ES-I3 (cell line): ENCODE measurements at regions not wholly inside any gene's neighbourhood (a gene's known extent, or its start where the extent isn't known, plus 50 kb on each side); places are given as distances from the start of the nearest gene placed in this dataset.
A peak's percentile ranks its signal among the peaks of the same experiment; 100 is the strongest.

Source experiments
- H3K36me3 ChIP-seq: 2 replicates; pipeline ENCODE4 v1.6.1; 2013; ENCODE audit warnings: mild to moderate bottlenecking, low read length, control low read depth, moderate library complexity; ENCODE audit not compliant: insufficient read depth
- H3K4me1 ChIP-seq: 2 replicates; pipeline ENCODE4 v1.6.1; 2013; ENCODE audit warnings: mild to moderate bottlenecking, control low read depth, low read length; ENCODE audit not compliant: insufficient read depth
- H3K9ac ChIP-seq: 2 replicates; pipeline ENCODE4 v1.6.1; 2013; ENCODE audit warnings: low read depth, mild to moderate bottlenecking, low read length, moderate library complexity
- H3K9me3 ChIP-seq: 2 replicates; pipeline ENCODE4 v1.6.1; 2013; ENCODE audit warnings: mild to moderate bottlenecking, low read length, moderate library complexity; ENCODE audit not compliant: control insufficient read depth, insufficient read depth

GRCh38 chr21:38916214-38916964 is 110.7 kb downstream of the ETS2 start:
- Histone ChIP-seq H3K9ac (no peak overlapping the region), H3K9me3 (no peaks in the 10 kb centered on the region), H3K36me3 (no peaks in the 10 kb centered on the region), H3K4me1 (peaks cover 7% of the 10 kb centered on the region; the same call in 1 of the 2 replicates)

GRCh38 chr21:38915546-38915945 is 109.8 kb downstream of the ETS2 start:
- H3K4me1 ChIP-seq: peaks cover 7% of the 10 kb centered on the region; the same call in 1 of the 2 replicates
- H3K36me3 ChIP-seq: no peaks in the 10 kb centered on the region
- no peaks in the 10 kb centered on the region for H3K9me3 ChIP-seq
- no peak overlapping the region for H3K9ac ChIP-seq

- Histone ChIP-seq H3K36me3 (no peaks in the 10 kb centered on the region), H3K4me1 (peaks cover 7% of the 10 kb centered on the region; the same call in 1 of the 2 replicates), H3K9me3 (no peaks in the 10 kb centered on the region), H3K9ac (no peak overlapping the region)
Observed at GRCh38 chr21:38914528-38915293, 109.0 kb downstream of the ETS2 start.

GRCh38 chr21:38913893-38914527 is 108.3 kb downstream of the ETS2 start:
- Histone ChIP-seq H3K4me1 (peaks cover 13% of the 10 kb centered on the region), H3K9ac (no peak overlapping the region), H3K36me3 (no peaks in the 10 kb centered on the region)

DNA sequence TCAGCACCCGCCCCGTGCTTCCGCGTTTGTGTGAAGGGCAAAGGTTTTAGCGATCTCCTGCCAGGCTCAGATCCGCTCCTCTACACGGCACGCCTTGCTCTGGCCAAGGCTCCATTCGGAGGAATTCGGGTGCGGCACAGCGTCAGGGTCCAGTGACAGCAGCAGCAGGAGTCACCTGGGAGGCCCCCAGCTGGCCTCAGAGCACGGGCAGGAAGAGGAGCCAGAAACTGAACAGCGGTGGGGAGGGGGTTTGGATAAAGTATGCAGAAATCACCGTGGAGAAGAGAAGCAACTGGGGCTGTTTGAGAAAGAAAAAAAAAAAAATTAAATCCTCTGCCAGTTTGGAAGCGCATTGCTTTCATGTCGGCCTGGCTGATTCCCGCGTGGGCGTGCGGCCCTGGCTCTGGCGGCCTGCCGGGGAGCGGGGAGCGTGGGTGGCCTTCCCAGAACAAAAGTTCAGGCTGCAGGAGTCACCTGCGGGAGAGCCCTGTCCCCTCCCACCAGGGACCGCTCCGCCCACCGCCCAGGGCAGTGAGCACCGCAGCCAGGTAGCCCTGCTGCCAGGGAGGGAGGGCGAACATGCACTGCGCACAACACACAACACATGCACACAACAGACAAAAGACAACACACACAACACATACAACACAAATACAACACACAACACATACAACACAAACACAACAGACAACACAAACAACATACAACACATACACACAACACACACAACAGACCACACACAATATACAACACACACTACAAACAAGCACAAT is 107.6 kb downstream of the ETS2 start:
- peaks cover 13% of the 10 kb centered on the region for H3K4me1 ChIP-seq
- peak overlapping the region; percentile 53 for H3K9ac ChIP-seq
- H3K36me3 ChIP-seq: no peaks in the 10 kb centered on the region
- H3K9me3 ChIP-seq: no peaks in the 10 kb centered on the region

More at GRCh38 chr21:38913893-38914527, 108.3 kb downstream of the ETS2 start:
- H3K9me3 ChIP-seq: no peaks in the 10 kb centered on the region

DNA sequence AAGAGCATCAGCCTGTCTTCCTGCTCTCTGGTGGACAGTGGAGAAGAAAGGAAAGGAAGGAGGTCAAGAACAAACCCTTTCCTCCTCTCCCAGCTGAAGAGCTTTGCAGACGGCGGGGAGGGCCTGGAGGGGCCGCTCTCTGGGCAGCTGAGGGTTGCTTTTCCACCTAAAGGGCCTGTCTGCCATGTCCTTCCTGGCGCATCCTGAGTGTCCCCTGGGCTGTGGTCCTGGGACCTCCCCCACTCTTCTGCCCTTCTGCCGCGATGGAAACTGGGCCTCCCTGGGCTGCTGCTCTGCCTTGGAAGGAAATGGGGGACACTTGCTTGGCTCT is 107.0 kb downstream of the ETS2 start:
- H3K9me3 ChIP-seq: no peaks in the 10 kb centered on the region
- H3K9ac ChIP-seq: peak overlapping the region; percentile 53
- H3K36me3 ChIP-seq: no peaks in the 10 kb centered on the region
- H3K4me1 ChIP-seq: peaks cover 13% of the 10 kb centered on the region

GRCh38 chr21:38912102-38912629 is 106.4 kb downstream of the ETS2 start:
- Histone ChIP-seq H3K9me3 (no peaks in the 10 kb centered on the region), H3K36me3 (no peaks in the 10 kb centered on the region), H3K4me1 (peaks cover 13% of the 10 kb centered on the region), H3K9ac (no peak overlapping the region)

GRCh38 chr21:38911484-38912101 is 105.9 kb downstream of the ETS2 start:
- no peak overlapping the region for H3K9ac ChIP-seq
- H3K36me3 ChIP-seq: no peaks in the 10 kb centered on the region
- H3K4me1 ChIP-seq: peaks cover 13% of the 10 kb centered on the region
- H3K9me3 ChIP-seq: no peaks in the 10 kb centered on the region

GRCh38 chr21:38910390-38911067 is 104.8 kb downstream of the ETS2 start:
- Histone ChIP-seq H3K36me3 (no peaks in the 10 kb centered on the region), H3K4me1 (peaks cover 13% of the 10 kb centered on the region), H3K9ac (no peak overlapping the region), H3K9me3 (no peaks in the 10 kb centered on the region)

DNA sequence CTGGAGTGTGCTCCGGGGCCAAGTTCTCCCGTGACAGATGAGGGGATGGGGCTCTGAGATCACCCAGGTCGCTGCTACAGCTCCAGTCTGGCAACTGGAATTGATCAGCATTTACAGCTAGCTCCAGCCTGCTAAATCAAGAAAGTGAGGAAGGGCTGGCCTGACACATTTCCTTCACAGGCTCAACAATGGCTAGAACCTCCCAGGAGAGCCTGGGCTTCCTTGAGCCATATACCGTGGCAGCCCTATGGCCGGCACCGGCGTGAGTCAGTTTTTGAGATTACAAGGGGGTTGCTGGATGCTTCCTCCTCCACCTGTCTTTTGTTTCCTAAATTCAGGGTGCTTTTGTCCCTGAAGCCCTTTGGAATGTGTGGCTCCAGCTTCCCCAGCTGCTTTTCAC is 104.2 kb downstream of the ETS2 start:
- H3K9me3 ChIP-seq: no peaks in the 10 kb centered on the region
- no peaks in the 10 kb centered on the region for H3K36me3 ChIP-seq
- no peak overlapping the region for H3K9ac ChIP-seq
- H3K4me1 ChIP-seq: peaks cover 13% of the 10 kb centered on the region

- Histone ChIP-seq H3K36me3 (no peaks in the 10 kb centered on the region), H3K4me1 (peaks cover 6% of the 10 kb centered on the region), H3K9me3 (no peaks in the 10 kb centered on the region), H3K9ac (no peak overlapping the region)
Observed at GRCh38 chr21:38909109-38909508, 103.4 kb downstream of the ETS2 start.

DNA sequence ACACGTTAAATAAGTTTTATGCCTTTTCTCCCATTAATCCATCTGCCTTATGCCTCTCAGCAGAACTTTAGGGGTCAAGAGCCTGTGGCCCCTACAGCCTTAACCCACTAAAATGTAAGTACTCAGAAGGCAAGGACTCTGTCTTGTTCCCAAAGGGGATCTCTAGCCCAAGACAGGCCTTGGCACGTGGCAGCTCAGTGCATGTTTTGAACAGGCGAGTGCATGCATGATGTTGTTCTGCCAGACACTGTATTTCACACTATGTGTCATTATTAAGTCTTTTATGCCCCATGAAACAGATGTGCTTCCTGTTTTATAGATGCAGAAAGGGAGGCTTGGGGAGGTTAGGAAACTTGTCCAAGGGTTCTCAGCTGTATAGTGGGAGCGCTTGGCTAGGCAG is 102.8 kb downstream of the ETS2 start:
- Histone ChIP-seq H3K36me3 (no peaks in the 10 kb centered on the region), H3K4me1 (peaks cover 6% of the 10 kb centered on the region), H3K9ac (no peak overlapping the region), H3K9me3 (no peaks in the 10 kb centered on the region)

DNA sequence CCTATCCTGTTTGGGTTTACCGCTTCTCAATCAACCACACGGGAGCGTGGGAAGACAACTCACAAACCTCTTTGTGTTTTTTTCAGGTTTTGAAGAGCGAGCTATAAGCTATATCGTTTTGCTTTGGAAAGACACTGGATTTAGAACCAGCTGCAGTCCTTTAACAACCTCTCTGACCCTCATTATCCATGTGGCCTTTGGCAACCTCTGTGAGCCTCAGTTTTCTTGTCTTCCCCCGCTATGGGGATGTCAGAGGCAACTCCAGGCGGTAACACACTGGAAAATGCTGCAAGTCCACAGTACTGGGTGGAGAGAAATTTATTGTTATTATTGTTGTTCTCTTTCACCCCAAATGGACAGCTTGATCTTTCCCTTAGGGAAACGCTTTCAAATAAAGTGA is 100.0 kb downstream of the ETS2 start:
- H3K4me1 ChIP-seq: peaks cover 6% of the 10 kb centered on the region
- no peaks in the 10 kb centered on the region for H3K9me3 ChIP-seq
- no peak overlapping the region for H3K9ac ChIP-seq
- no peaks in the 10 kb centered on the region for H3K36me3 ChIP-seq
